HG03378 (cell line): ENCODE measurements at regions not wholly inside any gene's neighbourhood (a gene's known extent, or its start where the extent isn't known, plus 50 kb on each side); places are given as distances from the start of the nearest gene placed in this dataset.
"Not testable (repeated sequence)": the region's sequence is repeated elsewhere in the genome, so short reads cannot be mapped to it uniquely, and the experiment has no call there.

Source experiments
- ATAC-seq: cut with Tn5 transposase; IDR thresholded peaks from one replicate; pipeline ENCODE4 v1.9.1; 2021; ENCODE audit warnings: mild to moderate bottlenecking, moderate library complexity; ENCODE audit not compliant: unreplicated experiment

GRCh38 chr6:100103194-100103593 lies 109.2 kb upstream of the MCHR2 start:
- ATAC-seq, result no peak

DNA sequence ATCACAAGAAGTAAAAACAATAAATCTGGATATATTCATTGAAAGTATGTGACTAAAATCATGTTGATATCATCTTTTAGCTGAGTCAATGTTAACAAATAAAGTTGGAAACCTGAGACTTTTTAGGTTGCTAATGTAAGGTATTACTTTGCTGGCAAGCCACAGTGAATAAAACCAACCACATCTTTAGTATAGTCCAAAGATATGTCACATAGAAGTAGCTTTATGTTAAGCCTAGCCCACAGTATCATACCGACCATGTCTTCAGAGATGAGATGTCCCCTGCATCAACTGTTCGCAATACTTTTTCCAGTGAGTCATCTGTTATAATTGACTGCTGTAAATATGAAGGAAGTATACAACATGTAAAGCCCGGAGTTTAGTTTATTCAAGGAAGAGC lies 107.6 kb upstream of the MCHR2 start:
- no peak for ATAC-seq

DNA sequence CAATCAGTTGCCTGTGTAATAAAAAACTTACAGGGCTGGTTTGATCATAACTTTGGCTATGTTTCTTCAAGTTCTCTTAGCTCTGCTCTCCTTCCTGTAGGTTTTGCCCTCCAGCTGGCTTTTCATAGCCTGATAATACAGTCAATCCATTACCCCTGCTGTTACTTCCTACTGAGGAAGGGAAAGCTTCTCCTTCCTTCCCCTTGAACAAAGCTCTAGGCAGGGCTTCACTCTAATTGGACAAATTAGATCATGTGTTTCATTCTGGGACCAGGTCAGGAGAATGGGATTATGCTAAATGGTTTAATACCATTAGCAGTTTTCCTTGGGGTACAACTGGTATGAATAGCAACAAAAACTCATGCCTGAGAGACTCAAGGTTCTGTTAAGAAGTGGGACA lies 106.8 kb upstream of the MCHR2 start:
- no peak for ATAC-seq

GRCh38 chr6:100099189-100100074 lies 105.4 kb upstream of the MCHR2 start:
- ATAC-seq, result peak; percentile 57

- ATAC-seq, result no peak
Observed at GRCh38 chr6:100096936-100097335, 102.9 kb upstream of the MCHR2 start.

- no peak for ATAC-seq
Observed at GRCh38 chr6:100096341-100096740, 102.3 kb upstream of the MCHR2 start.

- no peak for ATAC-seq
Observed at GRCh38 chr6:100093405-100093804, 99.4 kb upstream of the MCHR2 start.

GRCh38 chr6:100088009-100088408 lies 94.0 kb upstream of the MCHR2 start:
- no peak for ATAC-seq

GRCh38 chr6:100084991-100085364 lies 91.0 kb upstream of the MCHR2 start:
- ATAC-seq, result no peak

GRCh38 chr6:100084316-100084990 lies 90.4 kb upstream of the MCHR2 start:
- ATAC-seq, result no peak

DNA sequence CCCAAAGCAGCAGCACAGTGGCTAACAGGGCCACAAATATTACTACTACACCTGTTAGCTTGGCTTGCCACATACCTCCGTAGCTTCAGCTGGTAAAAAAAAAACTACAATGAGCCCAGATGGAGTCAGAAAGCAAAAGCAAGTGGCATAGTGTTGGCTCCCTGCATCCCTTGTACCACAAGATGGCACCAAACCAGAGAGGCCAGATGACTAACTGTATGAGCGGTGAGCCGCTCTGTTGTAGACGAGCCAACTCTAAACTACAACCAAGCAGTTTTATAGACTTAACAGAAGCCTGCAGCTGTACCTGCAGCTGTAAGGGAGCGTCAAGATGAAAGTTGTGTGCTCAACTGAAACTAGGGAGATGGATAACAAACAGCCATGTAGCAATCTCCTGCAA lies 84.5 kb upstream of the MCHR2 start:
- ATAC-seq, result peak; percentile 58

DNA sequence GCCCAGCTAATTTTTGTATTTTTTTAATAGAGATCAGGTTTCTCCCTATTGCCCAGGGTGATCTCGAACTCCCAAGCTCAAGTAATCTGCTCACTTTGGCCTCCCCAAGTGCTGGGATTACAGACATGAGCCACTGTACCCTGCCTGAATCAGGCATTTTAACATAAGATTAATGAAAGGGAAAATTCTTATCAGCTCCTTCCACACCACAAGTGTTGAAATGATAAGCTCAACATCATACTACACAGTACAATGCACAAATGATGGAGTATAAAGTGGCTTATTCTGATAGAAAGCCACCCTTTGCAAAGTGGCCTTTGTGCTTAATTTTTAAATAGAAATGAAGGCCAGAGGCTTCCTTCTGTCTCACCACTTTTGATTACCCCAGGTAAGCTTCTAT lies 71.3 kb upstream of the MCHR2 start:
- ATAC-seq, result no peak

- no peak for ATAC-seq
Observed at GRCh38 chr6:100062621-100063020, 68.6 kb upstream of the MCHR2 start.

DNA sequence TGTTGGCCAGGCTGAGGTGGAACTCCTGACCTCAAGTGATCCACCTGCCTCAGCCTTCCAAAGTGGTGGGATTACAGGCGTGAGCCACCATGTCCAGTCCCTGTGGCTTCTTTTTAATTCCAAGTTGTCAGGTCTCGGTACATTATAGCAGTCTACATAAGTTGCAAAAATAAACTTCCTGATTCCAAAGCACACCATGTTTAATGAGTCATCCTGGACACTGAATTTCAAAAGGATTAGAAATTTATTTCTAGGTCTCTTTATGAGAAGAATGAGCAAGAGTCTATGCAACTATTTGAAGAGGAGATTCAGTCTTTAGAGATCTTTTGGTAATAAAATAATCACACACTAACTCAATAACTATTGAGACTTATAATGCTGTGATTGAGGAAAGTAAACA lies 63.9 kb upstream of the MCHR2 start:
- no peak for ATAC-seq

GRCh38 chr6:100050550-100050949 lies 56.5 kb upstream of the MCHR2 start:
- ATAC-seq, result no peak

DNA sequence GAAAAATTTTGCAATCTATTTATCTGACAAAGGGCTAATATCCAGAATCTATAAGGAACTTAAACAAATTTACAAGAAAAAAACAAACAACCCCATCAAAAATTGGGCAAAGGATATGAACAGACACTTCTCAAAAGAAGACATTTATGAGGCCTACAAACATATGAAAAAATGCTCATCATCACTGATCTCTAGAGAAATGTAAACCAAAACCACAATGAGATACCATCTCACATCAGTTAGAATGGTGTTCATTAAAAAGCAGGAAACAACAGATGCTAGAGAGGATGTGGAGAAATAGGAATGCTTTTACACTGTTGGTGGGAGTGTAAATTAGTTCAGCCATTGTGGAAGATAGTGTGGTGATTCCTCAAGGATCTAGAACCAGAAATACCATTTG lies 49.9 kb upstream of the MCHR2 start:
- not testable (repeated sequence) for ATAC-seq
